H9 (cell line): ENCODE measurements at regions not wholly inside any gene's neighbourhood (a gene's known extent, or its start where the extent isn't known, plus 50 kb on each side); places are given as distances from the start of the nearest gene placed in this dataset.

Source experiments
- DNase-seq: peaks from one replicate; pipeline ENCODE4 v3.0.0-alpha.2; 2017
- H2AFZ ChIP-seq: one replicate; pipeline ENCODE4 v1.6.1; 2013; ENCODE audit warnings: mild to moderate bottlenecking, low read length, control low read depth, moderate library complexity
- H2AK5ac ChIP-seq: 2 replicates; pipeline ENCODE4 v1.6.1; 2013; ENCODE audit warnings: low read length, control low read depth, mixed read lengths; ENCODE audit not compliant: insufficient read length
- H2BK120ac ChIP-seq: one replicate; pipeline ENCODE4 v1.6.1; 2013; ENCODE audit warnings: low read depth, mild to moderate bottlenecking, low read length, control low read depth, inconsistent platforms; ENCODE audit not compliant: poor library complexity, severe bottlenecking
- H2BK12ac ChIP-seq: 2 replicates; pipeline ENCODE4 v1.6.1; 2013; ENCODE audit warnings: low read length, control low read depth, mixed read lengths, low read depth; ENCODE audit not compliant: insufficient read length
- H2BK15ac ChIP-seq: 2 replicates; pipeline ENCODE4 v1.6.1; 2013; ENCODE audit warnings: low read depth, low read length, control low read depth
- H2BK20ac ChIP-seq: one replicate; pipeline ENCODE4 v1.6.1; 2013; ENCODE audit warnings: low read depth, mild to moderate bottlenecking, low read length, control low read depth, inconsistent platforms; ENCODE audit not compliant: poor library complexity, severe bottlenecking
- H2BK5ac ChIP-seq: 2 replicates; pipeline ENCODE4 v1.6.1; 2013; ENCODE audit warnings: low read length, control low read depth, mixed read lengths; ENCODE audit not compliant: insufficient read length
- H3K14ac ChIP-seq: 2 replicates; pipeline ENCODE4 v1.6.1; 2013; ENCODE audit warnings: low read length, control low read depth; ENCODE audit not compliant: insufficient read depth
- H3K18ac ChIP-seq: 2 replicates; pipeline ENCODE4 v1.6.1; 2013; ENCODE audit warnings: low read depth, mild to moderate bottlenecking, mixed read lengths, low read length, control low read depth; ENCODE audit not compliant: insufficient read length
- H3K23ac ChIP-seq: 2 replicates; pipeline ENCODE4 v1.6.1; 2013; ENCODE audit warnings: low read length, control low read depth, mixed read lengths, low read depth; ENCODE audit not compliant: insufficient read length
- H3K23me2 ChIP-seq: 2 replicates; pipeline ENCODE4 v1.6.1; 2013; ENCODE audit warnings: low read depth, mild to moderate bottlenecking, mixed read lengths, low read length, control low read depth; ENCODE audit not compliant: insufficient read length, poor library complexity, severe bottlenecking
- H3K27ac ChIP-seq: 2 replicates; pipeline ENCODE4 v1.5.1; 2013; ENCODE audit warnings: low read length, control low read depth, mixed read lengths, low read depth; ENCODE audit not compliant: insufficient read length
- H3K27me3 ChIP-seq: 2 replicates; pipeline ENCODE4 v1.6.1; 2013; ENCODE audit warnings: low read length, control low read depth, inconsistent platforms; ENCODE audit not compliant: insufficient read depth
- H3K4ac ChIP-seq: 2 replicates; pipeline ENCODE4 v1.6.1; 2013; ENCODE audit warnings: low read depth, mild to moderate bottlenecking, control low read depth, inconsistent platforms, low read length, moderate library complexity
- H3K4me1 ChIP-seq: 2 replicates; pipeline ENCODE4 v1.6.1; 2013; ENCODE audit warnings: low read length, control low read depth, inconsistent platforms; ENCODE audit not compliant: insufficient read depth
- H3K4me2 ChIP-seq: 2 replicates; pipeline ENCODE4 v1.6.1; 2013; ENCODE audit warnings: low read length, control low read depth, mixed read lengths; ENCODE audit not compliant: insufficient read length, insufficient read depth
- H3K56ac ChIP-seq: 2 replicates; pipeline ENCODE4 v1.6.1; 2013; ENCODE audit warnings: low read depth, mild to moderate bottlenecking, mixed read lengths, low read length, control low read depth; ENCODE audit not compliant: insufficient read length
- H3K79me1 ChIP-seq: 2 replicates; pipeline ENCODE4 v1.6.1; 2013; ENCODE audit warnings: low read depth, mild to moderate bottlenecking, moderate library complexity, low read length, control low read depth, inconsistent platforms; ENCODE audit not compliant: insufficient read depth, poor library complexity, severe bottlenecking
- H3K79me2 ChIP-seq: 2 replicates; pipeline ENCODE4 v1.6.1; 2013; ENCODE audit warnings: low read length, control low read depth, inconsistent platforms; ENCODE audit not compliant: insufficient read depth
- H3K9ac ChIP-seq: 2 replicates; pipeline ENCODE4 v1.6.1; 2013; ENCODE audit warnings: low read length, control low read depth, mixed read lengths; ENCODE audit not compliant: insufficient read length; ENCODE audit errors: extremely low read depth
- H3K9me3 ChIP-seq: one replicate; pipeline ENCODE4 v1.6.1; 2013; ENCODE audit warnings: low read depth, low read length, inconsistent platforms; ENCODE audit not compliant: control insufficient read depth
- H3T11ph ChIP-seq: one replicate; pipeline ENCODE4 v1.6.1; 2013; ENCODE audit warnings: mild to moderate bottlenecking, low read length, control low read depth, inconsistent platforms
- H4K20me1 ChIP-seq: one replicate; pipeline ENCODE4 v1.6.1; 2013; ENCODE audit not compliant: control insufficient read depth, insufficient read length, insufficient read depth
- H4K5ac ChIP-seq: 2 replicates; pipeline ENCODE4 v1.6.1; 2013; ENCODE audit warnings: low read depth, mild to moderate bottlenecking, mixed read lengths, low read length, control low read depth; ENCODE audit not compliant: insufficient read length
- H4K8ac ChIP-seq: replicated peaks from 2 replicates; pipeline ENCODE4 v1.6.1; 2013; ENCODE audit warnings: low read length, control low read depth, mixed read lengths, low read depth; ENCODE audit not compliant: insufficient read length
- H4K91ac ChIP-seq: 2 replicates; pipeline ENCODE4 v1.6.1; 2013; ENCODE audit warnings: low read depth, mild to moderate bottlenecking, moderate library complexity, mixed read lengths, low read length, control low read depth; ENCODE audit not compliant: insufficient read length
- H3K27ac Mint-ChIP-seq, 3 experiments: 2 replicates in 2 of 3; 3 replicates in 1 of 3; pipeline ENCODE4 v1.8.0; 2020 to 2021; ENCODE audit warnings: mixed read lengths in 3 of 3, mild to moderate bottlenecking in 1 of 3, moderate library complexity in 1 of 3
- H3K27me3 Mint-ChIP-seq: 2 replicates; pipeline ENCODE4 v1.8.0; 2021; ENCODE audit warnings: low read depth, mild to moderate bottlenecking, moderate library complexity, mixed read lengths
- H3K36me3 Mint-ChIP-seq, 3 experiments: 2 replicates in 2 of 3; 3 replicates in 1 of 3; pipeline ENCODE4 v1.8.0; 2020 to 2021; ENCODE audit warnings: low read depth in 3 of 3, mixed read lengths in 3 of 3; ENCODE audit not compliant: insufficient read depth in 1 of 3
- H3K4me1 Mint-ChIP-seq, 2 experiments: 2 replicates each; pipeline ENCODE4 v1.8.0; 2020; ENCODE audit warnings: mixed read lengths in 2 of 2
- H3K4me3 Mint-ChIP-seq, 2 experiments: 2 replicates in 1 of 2; 3 replicates in 1 of 2; pipeline ENCODE4 v1.8.0; 2020 to 2021; ENCODE audit warnings: mild to moderate bottlenecking in 2 of 2, mixed read lengths in 2 of 2, moderate library complexity in 1 of 2
- H3K9me3 Mint-ChIP-seq, 2 experiments: 2 replicates in 1 of 2; 3 replicates in 1 of 2; pipeline ENCODE4 v1.8.0; 2020; ENCODE audit warnings: mild to moderate bottlenecking in 2 of 2, mixed read lengths in 2 of 2, moderate library complexity in 1 of 2
- CTCF ChIP-seq: fragments of 200-600 bp; sonication (generic); conservative IDR thresholded peaks from 3 replicates; pipeline ENCODE4 v1.8.0; 2021; ENCODE audit warnings: antibody characterized with exemption, mild to moderate bottlenecking
- WGBS: extraction: QIAGEN DNeasy Blood & Tissue Kit; methylation state at CpG from one replicate; pipeline ENCODE4 v1.1.7; 2013; ENCODE audit warnings: missing lambda C conversion rate, low lambda C conversion rate, mixed read lengths; ENCODE audit not compliant: insufficient read length; ENCODE audit errors: extremely low coverage; 5-methylcytosine and 5-hydroxymethylcytosine counted together

- no peaks in the 10 kb centered on the region for H3K27me3 ChIP-seq
- no peak overlapping the region for H2AFZ ChIP-seq
- no peak for DNase-seq
- no peak overlapping the region for H2BK120ac ChIP-seq
- H3K27ac ChIP-seq = no peak overlapping the region
- H4K8ac ChIP-seq = no peak overlapping the region
- no peaks in the 10 kb centered on the region for H3K79me2 ChIP-seq
- no peak overlapping the region for H3K18ac ChIP-seq
- H2BK5ac ChIP-seq = no peak overlapping the region
- Mint-ChIP-seq H3K4me1 (peaks cover 0 to 5% of the 10 kb centered on the region in 2 experiments; a peak in 1 of 4 replicates), H3K9me3 (no peaks in the 10 kb centered on the region; a peak in 1 of 5 replicates), H3K4me3 (no peak overlapping the region), H3K36me3 (no peaks in the 10 kb centered on the region; a peak in 2 of 7 replicates), H3K27ac (no peak overlapping the region), H3K27me3 (no peaks in the 10 kb centered on the region)
- WGBS = no CpG with 5 or more reads among the region's 1 CpG
- TF ChIP-seq CTCF = no peak
- H4K91ac ChIP-seq = no peak overlapping the region
- H3K56ac ChIP-seq = no peak overlapping the region
- H3K9ac ChIP-seq = no peak overlapping the region
- H3K79me1 ChIP-seq = no peaks in the 10 kb centered on the region
- H4K20me1 ChIP-seq = no peaks in the 10 kb centered on the region
- no peak overlapping the region for H2BK15ac ChIP-seq
- no peaks in the 10 kb centered on the region for H3K9me3 ChIP-seq
- H3K14ac ChIP-seq = no peak overlapping the region
- H2AK5ac ChIP-seq = no peak overlapping the region
- no peak overlapping the region for H4K5ac ChIP-seq
- H3K4ac ChIP-seq = no peak overlapping the region
- no peak overlapping the region for H2BK12ac ChIP-seq
- H3K23ac ChIP-seq = no peak overlapping the region
- H3T11ph ChIP-seq = no peak overlapping the region
- H2BK20ac ChIP-seq = no peak overlapping the region
- H3K23me2 ChIP-seq = no peaks in the 10 kb centered on the region
- H3K4me1 ChIP-seq = no peaks in the 10 kb centered on the region
- no peak overlapping the region for H3K4me2 ChIP-seq
Observed at GRCh38 chr5:165241811-165242210, 1736.4 kb downstream of the MAT2B start.
